ENCODE measurements at regions not wholly inside any gene's neighbourhood (a gene's known extent, or its start where the extent isn't known, plus 50 kb on each side); places are given as distances from the start of the nearest gene placed in this dataset.
"Not testable (repeated sequence)": the region's sequence is repeated elsewhere in the genome, so short reads cannot be mapped to it uniquely, and the experiment has no call there.

DNA sequence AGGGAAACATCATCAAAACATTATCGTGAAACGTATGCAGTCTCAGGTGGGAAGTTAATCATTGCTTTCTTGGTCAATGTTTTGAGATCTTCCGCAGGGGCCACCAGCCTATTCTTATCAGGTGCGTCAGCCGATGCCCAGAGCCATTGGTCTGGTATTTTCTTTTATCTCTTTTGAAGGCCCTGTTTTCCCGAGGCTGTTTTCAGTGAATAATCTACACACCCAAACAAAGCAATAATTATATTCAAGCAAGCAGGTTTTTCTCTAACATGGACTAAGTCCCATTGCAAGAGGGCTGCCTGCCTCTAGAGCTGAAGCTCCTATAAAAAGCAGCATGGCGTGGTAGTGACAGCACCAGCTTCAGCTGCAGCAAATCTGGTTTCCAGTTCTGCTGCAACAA lies 430.0 kb upstream of the ID2 start:
- no peak for DNase-seq (ENCODE audit: low read depth in 2 of 2)

DNA sequence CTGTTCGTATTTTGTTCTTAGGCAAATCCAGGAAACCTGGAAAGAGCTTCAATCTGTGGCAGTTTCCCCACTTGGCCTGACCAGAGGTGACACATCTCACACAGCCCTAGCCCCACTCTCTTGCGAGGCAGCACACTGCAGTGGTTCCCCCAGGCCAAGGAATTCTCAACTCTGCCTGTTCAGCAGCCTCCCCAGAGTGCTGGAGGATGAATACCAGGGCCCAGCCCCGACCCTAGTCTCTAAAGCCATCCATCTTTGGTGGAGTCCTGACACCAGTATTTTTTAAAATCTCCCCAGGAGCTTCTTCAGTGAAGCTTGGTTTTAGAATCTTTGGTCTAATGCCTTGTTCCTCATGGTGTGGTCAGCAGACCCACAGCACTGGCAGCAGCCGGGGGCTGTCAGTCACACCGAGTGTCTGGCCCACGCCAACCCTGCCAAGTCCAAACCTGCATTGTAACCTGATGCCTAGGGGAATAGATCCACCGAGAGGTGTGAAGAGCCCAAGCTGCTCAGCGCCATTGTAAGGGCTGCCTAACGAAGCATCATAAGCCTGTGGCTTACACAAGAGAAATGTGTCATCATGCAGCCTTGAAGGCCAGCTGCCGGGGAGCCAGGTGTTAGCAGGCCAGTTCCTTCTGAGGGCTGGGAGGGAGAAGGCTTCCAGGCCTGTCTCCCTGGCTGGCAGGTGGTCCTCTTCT lies 428.7 kb upstream of the ID2 start:
- no peak for DNase-seq (ENCODE audit: low read depth in 2 of 2)

DNA sequence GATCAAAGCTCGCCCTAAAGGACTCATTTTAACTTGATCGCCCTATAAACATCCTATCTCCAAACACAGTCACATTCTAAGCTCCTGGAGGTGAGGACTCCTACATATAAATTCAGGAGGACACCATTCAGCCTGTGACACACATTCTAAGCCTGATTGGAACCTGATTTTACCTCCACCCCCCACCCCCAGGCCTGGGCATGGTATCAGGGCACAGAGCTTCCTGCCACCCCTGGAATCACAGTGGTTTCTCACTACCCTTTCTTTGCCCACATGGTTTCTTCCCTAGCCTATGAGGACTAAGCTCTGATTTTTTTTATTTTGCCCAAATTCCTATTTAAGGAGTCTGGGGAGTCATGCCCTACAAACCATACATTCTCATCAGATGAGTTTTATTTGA lies 428.1 kb upstream of the ID2 start:
- DNase-seq (ENCODE audit: low read depth in 2 of 2) = no peak

DNA sequence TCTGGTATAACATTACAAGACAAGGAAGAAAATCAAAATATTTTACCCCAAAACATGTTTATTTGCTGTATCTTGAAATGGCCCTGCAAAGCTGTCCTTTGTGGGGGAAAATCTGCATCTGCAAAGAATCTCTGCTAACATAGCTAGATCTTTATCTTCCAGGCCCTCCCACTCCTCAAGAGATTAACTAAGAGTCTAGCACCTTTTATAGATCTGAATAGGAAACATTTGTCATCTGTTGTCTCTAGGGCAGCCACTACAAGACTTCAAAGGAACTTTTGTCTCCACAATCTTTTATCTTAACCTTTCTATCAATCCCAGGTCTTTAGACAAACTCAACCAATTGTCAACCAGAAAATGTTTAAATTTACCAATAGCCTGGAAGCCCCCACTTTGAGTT lies 427.6 kb upstream of the ID2 start:
- DNase-seq (ENCODE audit: low read depth in 2 of 2) = not testable (repeated sequence)

DNA sequence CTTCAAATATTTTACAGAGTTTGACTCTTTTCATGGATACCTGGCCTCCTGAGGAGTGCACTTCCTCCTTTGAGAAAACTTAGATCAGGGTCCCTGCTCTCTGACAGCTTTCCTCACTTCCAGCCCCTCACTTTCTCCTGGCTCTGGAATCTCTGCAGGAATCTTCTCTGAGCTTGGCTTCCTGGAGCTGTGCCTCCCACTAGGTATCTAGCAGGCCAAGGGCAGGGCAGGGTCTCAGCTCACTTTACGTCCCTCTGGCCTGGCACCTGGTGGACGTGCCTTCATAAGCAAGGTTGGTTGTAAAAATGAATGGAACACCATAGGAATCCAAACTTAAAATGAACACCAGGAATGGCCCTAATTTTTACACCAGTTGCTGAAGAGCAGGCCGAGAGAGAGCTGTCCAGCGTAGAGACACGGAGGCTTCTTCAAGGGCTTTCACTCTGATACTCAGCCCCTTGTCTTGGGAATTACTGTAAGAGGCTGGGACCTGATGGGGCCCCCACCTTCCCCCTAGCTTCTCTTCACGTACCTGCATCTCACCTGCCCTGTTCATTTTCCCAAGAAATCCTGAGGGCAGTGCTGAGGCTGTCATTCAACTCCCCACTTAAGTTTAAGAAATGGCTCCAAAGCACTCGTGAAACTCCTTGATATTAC lies 426.9 kb upstream of the ID2 start:
- no peak for DNase-seq (ENCODE audit: low read depth in 2 of 2)

DNA sequence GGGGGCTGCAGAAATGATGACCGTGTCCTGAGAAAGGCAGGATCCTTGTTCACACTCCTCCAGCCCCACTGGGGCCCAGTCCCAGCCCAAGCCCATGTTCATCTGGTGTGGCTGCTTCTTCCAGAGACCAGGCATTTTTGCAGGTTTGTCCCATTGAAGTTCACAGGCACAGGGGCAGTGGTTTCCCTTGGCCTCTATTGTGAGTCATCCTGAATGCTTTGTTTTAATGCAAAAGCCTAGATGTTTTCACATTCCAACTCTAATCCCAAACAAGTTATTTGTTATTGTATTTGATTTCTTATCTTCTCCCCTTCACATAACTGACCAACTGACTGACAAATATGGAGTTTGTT lies 426.4 kb upstream of the ID2 start:
- DNase-seq (ENCODE audit: low read depth in 2 of 2) = no peak

DNA sequence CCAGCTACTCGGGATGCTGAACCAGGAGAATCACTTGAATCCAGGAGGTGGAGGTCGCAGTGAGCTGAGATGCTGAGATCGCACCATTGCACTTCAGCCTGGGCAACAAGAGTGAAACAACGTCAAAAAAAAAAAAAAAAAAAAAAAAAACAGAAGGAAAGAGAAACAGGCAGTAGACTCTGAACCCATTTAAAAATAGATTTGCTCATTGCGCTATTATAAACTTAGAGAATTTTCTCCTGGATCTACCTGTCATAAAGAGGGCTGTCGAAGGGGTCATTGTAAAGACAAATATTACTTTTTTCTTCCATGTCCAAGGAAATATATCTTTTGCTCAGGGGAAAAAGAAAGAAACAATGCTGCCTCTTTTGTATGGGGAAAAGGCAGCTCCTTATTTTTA lies 425.0 kb upstream of the ID2 start:
- no peak for DNase-seq (ENCODE audit: low read depth in 2 of 2)

DNA sequence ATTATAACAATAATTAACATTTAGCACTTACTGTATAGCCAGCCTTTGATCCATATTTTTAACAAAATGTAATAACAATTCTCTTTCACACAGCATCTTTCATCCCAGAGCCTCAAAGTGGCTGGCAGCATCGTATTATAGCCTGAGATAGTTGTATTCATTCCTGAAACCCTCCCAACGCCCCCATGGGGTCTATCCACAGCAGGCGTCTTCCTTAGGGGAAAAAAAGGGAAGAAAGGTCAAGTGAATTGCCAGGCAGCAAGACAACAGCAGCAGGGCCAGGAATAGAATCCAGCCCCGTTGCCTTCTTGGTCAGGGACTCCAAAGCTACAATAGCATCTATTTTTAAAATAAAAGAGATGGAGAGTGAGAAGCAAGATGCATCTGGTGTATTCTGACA lies 424.4 kb upstream of the ID2 start:
- DNase-seq (ENCODE audit: low read depth in 2 of 2) = no peak

DNA sequence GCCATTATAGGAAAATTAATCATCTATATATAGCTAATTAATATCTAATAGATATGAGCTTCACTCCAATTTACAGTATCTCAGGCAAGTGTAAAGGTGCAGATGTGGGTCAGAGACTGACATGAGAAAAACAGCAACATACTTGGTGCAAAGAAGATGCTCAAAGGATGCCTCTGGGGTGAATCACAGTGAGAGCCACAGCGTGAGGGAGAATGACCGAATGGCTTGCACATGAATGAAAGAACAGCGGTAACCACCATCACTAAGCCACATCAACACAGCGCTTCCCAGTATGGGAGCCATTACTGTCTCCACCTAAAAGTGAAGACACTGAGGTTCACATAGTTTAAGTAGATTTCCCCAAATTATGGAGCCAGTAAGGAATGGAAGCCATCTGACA lies 423.4 kb upstream of the ID2 start:
- DNase-seq (ENCODE audit: low read depth in 2 of 2) = no peak

DNA sequence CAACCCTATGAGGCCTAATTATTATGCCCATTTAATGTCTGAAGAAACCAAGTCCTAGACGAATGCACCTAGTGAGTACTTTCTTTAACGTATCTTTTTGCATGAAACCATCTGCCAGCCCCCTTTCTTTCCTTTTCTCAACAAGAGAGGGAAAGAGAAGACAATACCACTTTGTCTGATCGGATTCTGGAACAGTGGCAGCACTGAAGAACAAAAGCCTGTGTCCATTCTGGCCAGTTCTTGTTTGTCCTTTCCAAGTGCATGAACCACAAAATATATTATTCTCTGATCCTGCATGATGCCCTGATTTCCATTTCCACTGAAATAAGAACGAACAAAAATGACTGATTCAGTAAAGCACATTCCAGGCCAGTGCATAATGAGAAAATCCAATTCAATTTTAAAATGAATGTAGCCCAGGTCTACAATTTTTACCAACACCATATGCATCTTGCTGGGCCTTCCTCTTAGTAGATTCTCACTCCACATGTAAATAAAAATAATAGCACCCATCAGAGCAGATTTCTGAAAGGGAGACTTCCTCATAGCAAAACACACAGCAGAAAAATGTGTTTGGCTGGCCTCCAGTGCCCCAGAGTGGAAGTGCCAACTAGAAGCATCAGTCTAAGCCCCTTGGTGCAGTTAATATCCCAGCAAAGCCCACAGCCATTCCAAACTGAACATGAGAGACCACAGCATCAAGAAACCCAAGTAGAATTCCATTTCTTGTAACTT lies 422.6 kb upstream of the ID2 start:
- no peak for DNase-seq (ENCODE audit: low read depth in 2 of 2)

DNA sequence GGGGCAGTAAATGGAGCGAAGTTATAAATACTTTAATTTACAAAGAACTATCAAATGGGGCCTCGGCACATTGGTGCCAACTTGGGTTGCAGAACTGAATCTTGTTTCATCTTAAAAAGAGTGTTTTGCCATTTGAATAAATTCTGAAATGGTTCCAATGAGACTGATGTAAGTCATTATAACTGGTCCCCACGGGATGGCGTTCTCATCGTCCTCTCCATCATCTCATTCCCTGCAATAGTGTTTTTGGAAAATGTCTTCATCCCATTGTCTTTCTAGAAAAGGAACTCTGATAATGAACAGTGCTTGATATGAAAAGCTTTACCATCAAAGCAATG lies 422.0 kb upstream of the ID2 start:
- DNase-seq (ENCODE audit: low read depth in 2 of 2) = no peak

DNA sequence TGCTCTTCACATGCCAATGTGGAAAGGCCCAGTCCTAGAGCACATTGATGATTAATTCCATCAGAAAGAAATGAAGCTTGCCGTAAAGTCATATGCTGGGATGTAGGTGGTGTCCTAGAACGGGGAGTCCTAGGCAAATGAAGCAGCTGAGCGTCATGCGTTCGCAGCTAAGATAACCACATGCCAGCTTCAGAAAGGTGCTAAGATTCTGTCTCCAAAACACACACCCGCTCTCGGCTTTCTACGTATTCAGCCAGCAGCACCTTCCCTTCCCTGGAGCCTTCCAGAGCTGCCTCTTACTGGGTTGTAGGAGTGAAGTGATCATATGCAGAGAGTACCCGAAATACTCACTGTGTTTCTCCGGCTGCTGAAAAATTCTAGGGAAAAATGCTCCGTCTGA lies 421.6 kb upstream of the ID2 start:
- no peak for DNase-seq (ENCODE audit: low read depth in 2 of 2)

DNA sequence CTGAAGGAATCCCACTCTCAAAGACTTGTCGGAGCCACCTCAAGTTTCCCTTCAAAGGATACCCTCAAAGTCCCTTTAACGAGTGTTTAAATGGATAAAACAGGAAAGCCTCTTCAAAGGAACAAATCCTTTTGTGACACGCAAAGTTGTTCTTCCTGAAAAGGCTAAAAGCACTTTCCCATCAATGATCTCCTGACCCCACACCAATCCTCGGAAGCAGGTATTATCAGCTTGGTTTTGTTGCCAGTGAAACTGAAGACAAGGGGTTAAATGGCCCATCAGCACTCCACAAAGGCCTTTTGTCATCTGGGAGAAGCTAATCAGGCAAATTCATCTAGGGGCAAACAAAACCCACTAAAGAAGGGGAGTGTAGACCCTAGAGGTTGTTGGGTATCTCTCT lies 418.0 kb upstream of the ID2 start:
- DNase-seq (ENCODE audit: low read depth in 2 of 2) = no peak

DNA sequence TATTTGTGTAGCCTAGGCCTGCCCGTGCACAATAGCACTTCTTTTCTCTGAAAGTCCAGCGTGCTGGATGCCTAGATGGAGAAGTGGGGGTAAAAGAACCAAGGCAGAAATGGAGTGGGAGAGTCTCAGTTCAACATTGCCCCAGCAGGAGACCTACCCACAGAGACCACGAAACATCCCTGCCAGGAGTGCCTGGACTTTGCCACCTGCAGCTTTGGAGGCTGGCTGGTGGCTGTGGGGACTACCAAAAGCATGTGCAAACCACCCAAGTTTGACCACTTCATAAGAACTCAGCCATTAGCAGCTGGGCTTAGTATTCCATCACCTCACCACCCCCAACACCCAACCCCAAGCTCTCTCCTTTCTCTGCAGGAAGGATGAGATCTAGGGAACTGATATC lies 416.9 kb upstream of the ID2 start:
- DNase-seq (ENCODE audit: low read depth in 2 of 2) = no peak

DNA sequence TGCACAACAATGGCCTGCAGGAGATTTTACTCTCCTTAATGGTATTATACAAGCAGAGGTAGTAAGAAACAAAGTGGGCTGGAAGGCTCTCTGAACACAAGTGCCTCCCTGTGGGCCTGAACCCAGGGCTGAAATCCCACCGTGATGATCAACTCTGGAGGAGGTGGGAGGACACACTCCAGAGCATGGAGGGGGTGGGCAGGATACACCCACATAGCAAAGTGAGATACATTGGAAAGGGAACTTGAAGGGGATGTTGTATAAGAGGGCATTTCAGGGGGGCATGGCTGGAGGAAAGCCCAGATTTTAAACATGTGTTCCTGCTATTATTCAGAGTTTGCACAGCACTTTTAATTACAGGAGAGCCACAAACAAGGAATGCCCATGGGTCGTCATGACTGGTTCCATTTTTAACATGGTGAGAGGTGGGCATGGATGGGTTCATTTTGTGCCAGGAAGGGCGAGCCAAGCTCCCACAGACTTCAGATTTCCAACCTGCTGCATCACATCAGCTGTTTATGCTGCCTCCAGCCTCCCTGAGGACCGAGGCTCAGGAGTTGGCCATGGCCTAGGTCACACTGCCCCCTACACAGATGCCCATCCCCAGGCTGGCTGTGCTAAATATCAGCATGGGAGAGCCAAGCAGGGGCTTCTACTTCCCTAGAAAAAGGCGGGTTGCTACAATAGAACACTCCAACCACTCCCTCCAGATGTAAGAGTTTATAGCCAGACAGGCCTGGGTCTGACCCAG lies 416.2 kb upstream of the ID2 start:
- no peak for DNase-seq (ENCODE audit: low read depth in 2 of 2)

DNA sequence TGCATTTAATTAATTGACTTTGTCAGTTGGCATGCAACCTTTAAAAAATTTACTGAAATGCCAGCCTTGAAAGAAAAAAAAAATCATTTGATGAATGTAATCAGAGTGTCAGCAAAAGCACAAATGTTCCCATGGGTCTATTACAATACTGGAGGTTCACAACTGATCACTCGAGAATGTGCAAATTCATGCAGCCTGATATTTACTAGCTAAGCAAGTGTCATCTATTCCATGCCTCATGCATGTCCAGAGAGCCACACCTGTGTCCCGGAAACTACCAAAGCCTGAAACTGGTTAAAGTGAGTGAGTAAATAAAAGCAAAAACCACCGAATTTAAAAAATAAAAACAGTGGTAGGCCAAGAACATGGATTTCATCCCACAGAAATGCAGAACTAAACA lies 415.3 kb upstream of the ID2 start:
- DNase-seq (ENCODE audit: low read depth in 2 of 2) = no peak

DNA sequence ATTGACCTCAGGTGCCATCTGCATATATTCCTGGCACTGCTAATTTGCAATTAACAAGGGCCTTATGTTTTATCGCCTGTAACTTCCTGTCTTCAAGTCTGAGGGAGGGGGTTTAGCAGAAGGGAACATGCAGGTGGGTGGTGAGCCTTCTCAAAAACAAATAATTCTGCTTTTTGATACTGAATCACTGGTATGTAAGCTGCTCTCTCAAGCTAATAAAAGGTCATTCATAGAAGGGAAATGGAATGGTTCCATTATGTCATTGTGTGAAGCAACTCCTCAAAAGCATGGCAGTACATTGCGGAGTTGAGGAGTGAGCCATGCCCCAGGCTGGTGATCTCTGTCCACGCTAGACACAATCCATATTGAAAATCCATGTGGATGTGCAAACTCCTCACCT lies 414.8 kb upstream of the ID2 start:
- DNase-seq (ENCODE audit: low read depth in 2 of 2) = no peak

DNA sequence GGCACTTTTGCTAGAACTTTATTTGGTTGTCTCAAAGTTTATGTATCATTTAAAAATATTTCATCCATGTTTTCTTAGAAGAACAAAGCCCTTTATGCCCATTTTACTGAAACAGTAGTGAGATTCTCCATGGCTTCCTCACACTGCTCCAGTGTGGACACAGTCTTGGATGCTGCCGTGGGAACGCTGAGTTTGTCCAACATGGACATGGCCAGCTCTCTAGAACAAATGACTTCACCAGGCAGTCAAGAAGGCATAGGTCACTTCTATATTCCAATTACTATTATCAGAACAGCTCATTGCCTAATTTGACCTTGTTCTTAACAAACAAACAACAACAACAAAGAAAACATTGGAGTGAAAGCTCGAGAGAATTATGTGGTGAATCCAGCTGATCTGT lies 414.1 kb upstream of the ID2 start:
- no peak for DNase-seq (ENCODE audit: low read depth in 2 of 2)

DNA sequence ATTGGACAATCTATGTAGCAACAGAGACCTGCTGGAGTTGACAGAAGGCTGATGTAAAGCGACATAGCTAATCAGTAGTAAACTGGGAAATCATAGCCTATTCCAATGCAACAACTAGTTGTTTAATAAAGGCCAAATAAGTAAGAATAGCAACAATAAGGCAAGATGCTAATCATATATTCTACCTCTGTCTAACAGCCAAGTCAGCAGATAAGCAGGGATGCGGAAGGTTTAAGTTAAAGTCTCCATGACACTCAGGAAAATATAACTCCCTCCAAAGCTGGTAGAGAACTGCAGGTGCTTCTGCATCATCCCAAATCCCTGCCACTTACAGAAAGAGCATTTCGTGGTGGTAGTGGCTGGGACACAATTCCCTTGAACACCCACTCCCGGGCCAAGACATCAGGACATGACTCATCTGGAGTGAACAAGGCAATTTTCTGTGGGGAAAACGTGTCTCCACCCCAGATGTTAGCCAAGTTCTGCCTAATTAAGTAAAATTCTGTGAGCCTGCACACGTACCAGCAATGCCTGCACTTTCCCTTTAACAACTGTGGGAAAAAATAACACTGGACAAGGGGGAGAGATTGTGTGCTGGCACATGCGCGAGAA lies 413.6 kb upstream of the ID2 start:
- DNase-seq (ENCODE audit: low read depth in 2 of 2) = no peak

DNA sequence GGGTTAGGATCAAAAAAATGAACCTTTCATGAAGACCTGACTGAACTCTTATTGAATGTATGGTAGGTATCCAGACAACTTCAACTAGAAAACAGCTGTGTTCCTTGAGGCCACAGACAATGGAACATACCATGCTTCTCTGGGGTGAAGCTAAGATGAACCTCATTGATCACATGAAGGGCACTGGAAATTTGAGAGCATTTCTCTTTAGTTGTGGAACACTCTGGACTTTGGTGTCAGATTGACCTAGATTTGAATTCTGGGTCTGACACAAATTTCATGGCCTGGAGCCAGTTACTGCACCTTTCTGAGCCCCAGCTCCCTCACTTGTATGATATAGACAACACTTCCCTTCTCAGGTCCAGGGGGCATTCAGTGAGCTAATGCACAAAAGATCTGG lies 411.2 kb upstream of the ID2 start:
- DNase-seq (ENCODE audit: low read depth in 2 of 2) = no peak

DNA sequence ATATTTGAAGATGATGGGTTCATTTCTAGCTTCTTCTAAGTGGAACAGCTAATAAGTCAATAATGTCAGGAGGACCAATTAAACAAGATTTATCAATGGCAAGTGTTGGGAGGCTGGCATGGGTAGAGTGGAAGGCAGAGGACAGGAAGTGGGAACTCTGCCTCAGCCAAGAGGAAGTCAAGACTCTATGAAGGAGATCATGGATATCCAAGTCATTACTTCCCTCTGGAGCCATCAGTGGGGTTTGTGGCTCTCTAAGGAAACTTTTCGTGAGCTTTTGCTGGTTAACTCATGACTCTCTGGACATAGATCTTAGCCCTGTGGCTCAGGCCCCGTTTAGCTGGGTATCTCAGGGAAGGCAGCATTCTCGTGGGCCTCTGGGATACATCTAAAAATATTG lies 410.4 kb upstream of the ID2 start:
- no peak for DNase-seq (ENCODE audit: low read depth in 2 of 2)

DNA sequence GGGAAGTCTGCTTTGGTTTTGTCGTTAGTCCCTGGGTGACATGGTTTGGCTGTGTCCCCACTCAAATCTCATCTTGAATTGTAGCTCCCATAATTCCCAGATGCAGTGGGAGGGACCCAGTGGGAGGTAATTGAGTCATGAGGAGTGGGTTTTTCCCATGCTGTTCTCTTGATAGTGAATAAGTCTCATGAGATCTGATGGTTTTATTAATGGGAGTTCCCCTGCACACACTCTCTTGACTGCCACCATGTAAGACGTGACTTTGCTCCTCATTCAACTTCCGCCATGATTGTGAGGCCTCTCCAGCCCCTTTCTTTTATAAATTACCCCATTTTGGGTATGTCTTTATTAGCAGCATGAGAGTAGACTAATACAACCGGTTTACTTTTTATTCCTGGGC lies 405.8 kb upstream of the ID2 start:
- no peak for DNase-seq (ENCODE audit: low read depth in 2 of 2)
